Fibroblast of skin of left quadriceps (primary cell): ENCODE measurements at regions not wholly inside any gene's neighbourhood (a gene's known extent, or its start where the extent isn't known, plus 50 kb on each side); places are given as distances from the start of the nearest gene placed in this dataset.
A peak's percentile ranks its signal among the peaks of the same experiment; 100 is the strongest.
"Not testable (repeated sequence)": the region's sequence is repeated elsewhere in the genome, so short reads cannot be mapped to it uniquely, and the experiment has no call there.

Source experiments
- DNase-seq, 2 experiments: peaks; one replicate each; pipeline ENCODE4 v3.0.0-alpha.2; 2013; ENCODE audit warnings: low read depth in 2 of 2

- DNase-seq: peak; percentile 35 to 49
These were observed 50.6 kb upstream of the NKD1 start for GRCh38 chr16:50497592-50497991.

- no peak for DNase-seq
These were observed 51.2 kb upstream of the NKD1 start for GRCh38 chr16:50496990-50497389.

- DNase-seq: no peak
These were observed 52.5 kb upstream of the NKD1 start for GRCh38 chr16:50495673-50496072.

GRCh38 chr16:50494501-50495491 is 53.4 kb upstream of the NKD1 start:
- no peak for DNase-seq

GRCh38 chr16:50491516-50491915 is 56.7 kb upstream of the NKD1 start:
- DNase-seq: no peak

- no peak for DNase-seq
These were observed 57.4 kb upstream of the NKD1 start for GRCh38 chr16:50490828-50491227.

- no peak for DNase-seq
These were observed 59.0 kb upstream of the NKD1 start for GRCh38 chr16:50489182-50489581.

- DNase-seq: no peak
These were observed 60.7 kb upstream of the NKD1 start for GRCh38 chr16:50487528-50487927.

- DNase-seq: not testable (repeated sequence)
These were observed 62.0 kb upstream of the NKD1 start for GRCh38 chr16:50486162-50486561.

- DNase-seq: no peak
These were observed 63.0 kb upstream of the NKD1 start for GRCh38 chr16:50485232-50485631.

GRCh38 chr16:50482271-50482670 is 65.9 kb upstream of the NKD1 start:
- DNase-seq: no peak

GRCh38 chr16:50480206-50480605 is 68.0 kb upstream of the NKD1 start:
- no peak for DNase-seq

- DNase-seq: no peak
These were observed 68.4 kb upstream of the NKD1 start for GRCh38 chr16:50479771-50480170.

- DNase-seq: no peak
These were observed 69.4 kb upstream of the NKD1 start for GRCh38 chr16:50478773-50479149.

- no peak for DNase-seq
These were observed 70.0 kb upstream of the NKD1 start for GRCh38 chr16:50478075-50478772.

- DNase-seq: no peak
These were observed 71.5 kb upstream of the NKD1 start for GRCh38 chr16:50476486-50477255.

GRCh38 chr16:50475170-50475569 is 73.0 kb upstream of the NKD1 start:
- DNase-seq: no peak

GRCh38 chr16:50474138-50474537 is 74.1 kb upstream of the NKD1 start:
- no peak for DNase-seq

GRCh38 chr16:50473356-50473945 is 74.7 kb upstream of the NKD1 start:
- no peak for DNase-seq

GRCh38 chr16:50472472-50472871 is 75.7 kb upstream of the NKD1 start:
- DNase-seq: no peak

GRCh38 chr16:50470687-50471086 is 77.5 kb upstream of the NKD1 start:
- no peak for DNase-seq
